ENCODE measurements at regions not wholly inside any gene's neighbourhood (a gene's known extent, or its start where the extent isn't known, plus 50 kb on each side); places are given as distances from the start of the nearest gene placed in this dataset.
"Not testable (repeated sequence)": the region's sequence is repeated elsewhere in the genome, so short reads cannot be mapped to it uniquely, and the experiment has no call there.

- not testable (repeated sequence) for TF ChIP-seq CTCF (IDR thresholded peaks at IDR 0.05; ENCODE audit: insufficient read depth, low read depth, low read length); EZH2 (IDR thresholded peaks at IDR 0.05; ENCODE audit: insufficient read depth, low read length)
Measured at GRCh38 chr13:30548046-30548445, 69.7 kb upstream of the USPL1 start.
